Liver (tissue), 8 donors: ENCODE measurements at regions not wholly inside any gene's neighbourhood (a gene's known extent, or its start where the extent isn't known, plus 50 kb on each side); places are given as distances from the start of the nearest gene placed in this dataset.

Source experiments
- DNase-seq: peaks from one replicate; pipeline ENCODE4 v3.0.0-alpha.2; 2017; ENCODE audit warnings: low spot score
- H3K27ac ChIP-seq, 2 donors: one replicate each; pipeline ENCODE4 v1.7.0; 2013; ENCODE audit warnings: inconsistent platforms in 2 of 2, low read length in 2 of 2, control low read depth in 1 of 2, low read depth in 1 of 2, mild to moderate bottlenecking in 1 of 2
- H3K27me3 ChIP-seq, 4 donors: one replicate each; pipeline versions ENCODE4 v1.6.1 to v1.7.0; 2013; ENCODE audit warnings: low read length in 3 of 4, inconsistent platforms in 1 of 4, mild to moderate bottlenecking in 1 of 4, moderate library complexity in 1 of 4; ENCODE audit not compliant: control insufficient read depth in 4 of 4, insufficient read depth in 4 of 4
- H3K36me3 ChIP-seq, 4 donors: one replicate each; pipeline versions ENCODE4 v1.6.1 to v1.7.0; 2013; ENCODE audit warnings: low read length in 3 of 4, mild to moderate bottlenecking in 3 of 4, low read depth in 1 of 4, moderate library complexity in 1 of 4; ENCODE audit not compliant: control insufficient read depth in 4 of 4, insufficient read depth in 3 of 4
- H3K4me1 ChIP-seq, 4 donors: one replicate each; pipeline versions ENCODE4 v1.6.1 to v1.7.0; 2013; ENCODE audit warnings: low read length in 3 of 4, mild to moderate bottlenecking in 3 of 4, moderate library complexity in 1 of 4; ENCODE audit not compliant: control insufficient read depth in 4 of 4, insufficient read depth in 4 of 4
- H3K4me3 ChIP-seq, 3 donors: one replicate each; pipeline versions ENCODE4 v1.6.1 to v1.7.0; 2013; ENCODE audit warnings: low read length in 3 of 3, control low read depth in 1 of 3, low read depth in 1 of 3, mild to moderate bottlenecking in 1 of 3
- H3K9ac ChIP-seq, 2 donors: one replicate each; pipeline ENCODE4 v1.7.0; 2013; ENCODE audit warnings: low read length in 2 of 2, mild to moderate bottlenecking in 2 of 2, moderate library complexity in 2 of 2, control low read depth in 1 of 2, low read depth in 1 of 2
- H3K9me3 ChIP-seq, 4 donors: one replicate each; pipeline versions ENCODE4 v1.6.1 to v1.7.0; 2013; ENCODE audit warnings: low read length in 3 of 4; ENCODE audit not compliant: control insufficient read depth in 4 of 4
- CTCF ChIP-seq: fragments of 150-350 bp; IDR thresholded peaks from 2 replicates; pipeline ENCODE4 v1.5.1; 2017; ENCODE audit warnings: improper control_type of control experiment, low read depth, low read length; ENCODE audit not compliant: missing input control
- EGR1 ChIP-seq, 2 donors: IDR thresholded peaks; 2 replicates each; pipeline ENCODE4 v1.6.1; 2016 to 2018; ENCODE audit warnings: antibody characterized with exemption in 2 of 2, low read depth in 2 of 2
- FOXA1 ChIP-seq: IDR thresholded peaks from 2 replicates; pipeline ENCODE4 v1.6.1; 2016; ENCODE audit warnings: antibody characterized with exemption
- FOXA2 ChIP-seq: IDR thresholded peaks from 2 replicates; pipeline ENCODE4 v1.6.1; 2016; ENCODE audit warnings: antibody characterized with exemption
- GABPA ChIP-seq, 2 donors: IDR thresholded peaks in 1 of 2; conservative IDR thresholded peaks in 1 of 2; 2 replicates each; pipeline ENCODE4 v1.6.1; 2016; ENCODE audit warnings: antibody characterized with exemption in 2 of 2, mild to moderate bottlenecking in 1 of 2, moderate library complexity in 1 of 2
- HNF4A ChIP-seq, 2 donors: conservative IDR thresholded peaks; 2 replicates each; pipeline ENCODE4 v1.6.1; 2016; ENCODE audit warnings: antibody characterized with exemption in 2 of 2, mild to moderate bottlenecking in 2 of 2
- HNF4G ChIP-seq: IDR thresholded peaks from 2 replicates; pipeline ENCODE4 v1.6.1; 2016; ENCODE audit warnings: antibody characterized with exemption
- JUND ChIP-seq, 2 donors: IDR thresholded peaks; 2 replicates each; pipeline ENCODE4 v1.6.1; 2016; ENCODE audit warnings: antibody characterized with exemption in 2 of 2
- NR2F2 ChIP-seq: IDR thresholded peaks from 2 replicates; pipeline ENCODE4 v1.6.1; 2016; ENCODE audit warnings: antibody characterized with exemption
- RAD21 ChIP-seq, 2 donors: IDR thresholded peaks; 2 replicates each; pipeline ENCODE4 v1.6.1; 2016; ENCODE audit warnings: antibody characterized with exemption in 2 of 2, mild to moderate bottlenecking in 2 of 2
- REST ChIP-seq: IDR thresholded peaks from 2 replicates; pipeline ENCODE4 v1.6.1; 2016; ENCODE audit warnings: antibody characterized with exemption, mild to moderate bottlenecking
- RXRA ChIP-seq, 2 donors: IDR thresholded peaks; 2 replicates each; pipeline ENCODE4 v1.6.1; 2017 to 2018; ENCODE audit warnings: antibody characterized with exemption in 2 of 2, mild to moderate bottlenecking in 1 of 2
- SP1 ChIP-seq: IDR thresholded peaks from 2 replicates; pipeline ENCODE4 v1.6.1; 2018; ENCODE audit warnings: antibody characterized with exemption, mild to moderate bottlenecking
- TAF1 ChIP-seq: conservative IDR thresholded peaks from 2 replicates; pipeline ENCODE4 v1.6.1; 2016; ENCODE audit warnings: antibody characterized with exemption, mild to moderate bottlenecking
- ZBTB33 ChIP-seq: IDR thresholded peaks from 2 replicates; pipeline ENCODE4 v1.6.1; 2016; ENCODE audit warnings: antibody characterized with exemption
- WGBS: extraction: QIAGEN DNeasy Blood & Tissue Kit; methylation state at CpG from one replicate; pipeline ENCODE4 v1.1.7; 2013; 5-methylcytosine and 5-hydroxymethylcytosine counted together
- TF ChIP-seq, protein P1 (sequence below): IDR thresholded peaks from 2 replicates; pipeline ENCODE4 v1.6.1; 2016; ENCODE audit warnings: antibody characterized with exemption
- TF ChIP-seq, protein P2 (sequence below): IDR thresholded peaks from 2 replicates; pipeline ENCODE4 v1.6.1; 2016; ENCODE audit warnings: antibody characterized with exemption
- donor health status: healthy.
- donor health status: healthy.
- donor health status: healthy.
- donor health status: healthy.
- donor health status: healthy.

- Histone ChIP-seq H3K27me3 (no peaks in the 10 kb centered on the region), H3K27ac (no peak overlapping the region), H3K9me3 (peaks cover 0 to 5% (median 2%) of the 10 kb centered on the region in 4 donors), H3K4me1 (no peaks in the 10 kb centered on the region), H3K4me3 (no peak overlapping the region), H3K36me3 (no peaks in the 10 kb centered on the region), H3K9ac (no peak overlapping the region)
- DNase-seq, result no peak
- WGBS, result 65% methylated on average over 2 of the region's 2 CpGs
- no peak for TF ChIP-seq EGR1 (IDR thresholded peaks at IDR 0.05; ENCODE audit: low read depth in 2 of 2)
- TF ChIP-seq CTCF, result no peak
- TF ChIP-seq GABPA (IDR thresholded peaks at IDR 0.05 in 1 of 2, conservative IDR thresholded peaks at IDR 0.05 in 1 of 2), result no peak
- no peak for TF ChIP-seq FOXA2
- TF ChIP-seq TAF1, result no peak
- TF ChIP-seq JUND (IDR thresholded peaks at IDR 0.05), result no peak
- no peak for TF ChIP-seq HNF4G
- no peak for TF ChIP-seq RAD21 (IDR thresholded peaks at IDR 0.05)
Observed at GRCh38 chr18:64519201-64519600, 370.3 kb upstream of the LINC00305 start.

DNA sequence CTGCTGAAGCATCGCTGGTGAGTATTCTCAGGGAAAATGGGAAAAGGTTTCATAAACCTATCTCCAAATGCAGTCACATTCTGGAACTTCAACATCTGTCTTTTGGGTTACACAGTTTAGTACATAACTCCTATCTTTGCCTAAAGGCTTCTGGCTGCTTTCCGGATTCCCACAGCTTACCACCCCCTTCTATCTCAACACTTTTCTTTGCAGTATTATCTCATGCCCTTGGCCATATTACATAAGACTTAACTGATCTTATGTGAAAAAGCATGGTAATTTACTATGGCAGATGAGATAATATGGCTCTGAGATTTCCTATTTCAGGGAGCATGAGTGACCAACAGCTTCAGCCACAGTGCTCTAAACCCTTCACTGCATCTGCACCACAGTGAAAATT is 369.3 kb upstream of the LINC00305 start:
- 87% methylated on average over 2 of the region's 2 CpGs for WGBS
- Histone ChIP-seq H3K27ac (no peak overlapping the region), H3K27me3 (no peaks in the 10 kb centered on the region), H3K9ac (no peak overlapping the region), H3K4me3 (no peak overlapping the region), H3K9me3 (peaks cover 0 to 5% (median 2%) of the 10 kb centered on the region in 4 donors), H3K4me1 (no peaks in the 10 kb centered on the region), H3K36me3 (no peaks in the 10 kb centered on the region)
- TF ChIP-seq TAF1, result no peak
- TF ChIP-seq SP1, result no peak
- no peak for TF ChIP-seq HNF4A (conservative IDR thresholded peaks at IDR 0.05)
- no peak for TF ChIP-seq ZBTB33
- TF ChIP-seq RXRA (IDR thresholded peaks at IDR 0.05), result no peak
- no peak for TF ChIP-seq NR2F2
- TF ChIP-seq REST, result no peak
- no peak for TF ChIP-seq HNF4G
- no peak for TF ChIP-seq FOXA2
- no peak for TF ChIP-seq RAD21 (IDR thresholded peaks at IDR 0.05)
- no peak for TF ChIP-seq JUND (IDR thresholded peaks at IDR 0.05)
- TF ChIP-seq, protein P1, sequence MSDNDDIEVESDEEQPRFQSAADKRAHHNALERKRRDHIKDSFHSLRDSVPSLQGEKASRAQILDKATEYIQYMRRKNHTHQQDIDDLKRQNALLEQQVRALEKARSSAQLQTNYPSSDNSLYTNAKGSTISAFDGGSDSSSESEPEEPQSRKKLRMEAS, result no peak
- TF ChIP-seq, protein P2, sequence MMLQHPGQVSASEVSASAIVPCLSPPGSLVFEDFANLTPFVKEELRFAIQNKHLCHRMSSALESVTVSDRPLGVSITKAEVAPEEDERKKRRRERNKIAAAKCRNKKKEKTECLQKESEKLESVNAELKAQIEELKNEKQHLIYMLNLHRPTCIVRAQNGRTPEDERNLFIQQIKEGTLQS, result no peak
- no peak for TF ChIP-seq FOXA1
- DNase-seq, result no peak
